Tibial nerve (tissue), 4 donors: ENCODE measurements at regions not wholly inside any gene's neighbourhood (a gene's known extent, or its start where the extent isn't known, plus 50 kb on each side); places are given as distances from the start of the nearest gene placed in this dataset.

Experiments
- CTCF ChIP-seq, 5 experiments: fragments of 200-600 bp in 3 of 5; fragments of 450-650 bp in 2 of 5; sonication (generic) in 3 of 5; IDR thresholded peaks; one replicate each; pipeline ENCODE4 v1.5.1; 2016 to 2019; ENCODE audit warnings: antibody characterized with exemption in 5 of 5, mild to moderate bottlenecking in 3 of 5, moderate library complexity in 2 of 5
- EP300 ChIP-seq, 2 donors: sonication (generic); formaldehyde crosslinking; IDR thresholded peaks; one replicate each; pipeline ENCODE4 v1.6.1; 2017; ENCODE audit warnings: antibody characterized with exemption in 2 of 2, mild to moderate bottlenecking in 1 of 2
- POLR2A ChIP-seq, 2 donors: fragments of 450-650 bp; IDR thresholded peaks; one replicate each; pipeline ENCODE4 v1.6.1; 2017; ENCODE audit warnings: antibody characterized with exemption in 2 of 2, mild to moderate bottlenecking in 2 of 2, moderate library complexity in 2 of 2

GRCh38 chrX:4579999-4580398 lies 866.5 kb upstream of the PRKX start:
- TF ChIP-seq CTCF (IDR thresholded peaks at IDR 0.05) = no peak
- TF ChIP-seq POLR2A (IDR thresholded peaks at IDR 0.05) = no peak
- no peak for TF ChIP-seq EP300 (IDR thresholded peaks at IDR 0.05)
